ENCODE measurements at regions not wholly inside any gene's neighbourhood (a gene's known extent, or its start where the extent isn't known, plus 50 kb on each side); places are given as distances from the start of the nearest gene placed in this dataset.
A peak's percentile ranks its signal among the peaks of the same experiment; 100 is the strongest.

DNA sequence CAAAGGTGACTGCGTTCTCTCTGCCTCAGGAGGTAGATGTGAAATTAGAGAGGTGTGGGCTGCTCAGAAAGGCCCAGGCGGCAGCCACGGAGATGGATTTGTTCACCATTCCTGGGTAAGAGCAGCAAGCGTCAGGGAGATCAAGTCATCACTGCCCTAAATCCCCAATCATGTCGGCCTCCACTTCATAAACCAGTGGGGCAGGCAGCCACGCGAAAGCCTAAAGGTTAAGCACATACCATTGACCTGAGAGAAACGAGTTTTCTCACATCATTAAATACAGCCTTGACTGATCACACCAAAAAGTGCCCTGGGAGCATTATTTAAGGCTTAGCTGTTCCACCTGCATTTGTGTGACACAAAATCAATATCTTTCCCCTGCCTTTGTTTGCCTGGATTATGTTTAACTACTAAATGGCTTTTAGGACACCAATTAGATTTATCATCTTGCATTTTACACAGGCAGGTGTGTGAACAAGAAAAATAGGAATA, 50.7 kb upstream of the FOXB1 start:
- no peak for DNase-seq

- no peak for DNase-seq
Observed at GRCh38 chr15:59952960-59953359, 51.2 kb upstream of the FOXB1 start.

DNA sequence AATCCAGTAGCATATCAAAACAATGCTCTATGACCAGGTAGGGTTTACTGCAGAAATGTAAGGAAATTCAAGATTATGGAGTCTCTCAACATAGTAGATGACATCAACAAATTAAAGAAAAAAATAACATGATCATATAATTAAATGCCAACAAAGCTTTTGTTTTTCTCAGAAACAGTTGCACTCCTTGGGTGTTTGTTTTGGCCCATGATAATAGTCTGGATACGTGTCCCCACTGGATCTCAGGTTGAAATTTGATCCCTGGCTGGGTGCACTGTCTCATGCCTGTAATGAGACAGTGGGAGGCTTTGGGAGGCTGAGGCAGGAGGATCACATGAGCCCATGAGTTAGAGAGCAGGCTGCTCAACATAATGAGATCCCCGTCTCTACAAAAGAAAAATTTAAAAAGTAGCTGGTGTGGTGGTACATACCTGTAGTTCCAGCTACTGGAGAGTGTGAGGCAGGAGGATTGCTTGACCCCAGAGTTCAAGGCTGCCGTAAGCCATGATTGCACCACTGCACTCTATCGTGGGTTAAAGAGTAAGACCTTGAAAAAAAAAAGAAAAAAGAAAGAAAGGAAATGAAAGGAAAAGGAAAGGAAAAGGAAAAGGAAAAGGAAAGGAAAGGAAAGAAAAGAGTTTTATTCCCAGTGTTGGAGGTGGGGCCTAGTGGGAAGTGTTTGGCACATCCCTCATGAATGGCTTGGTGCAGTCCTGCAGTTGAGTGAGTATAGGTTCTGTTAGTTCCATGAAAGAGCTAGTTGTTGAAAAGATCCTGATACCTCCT, 53.3 kb upstream of the FOXB1 start:
- DNase-seq = no peak

GRCh38 chr15:59948924-59949613, 55.0 kb upstream of the FOXB1 start:
- DNase-seq = no peak

GRCh38 chr15:59946084-59946483, 58.0 kb upstream of the FOXB1 start:
- DNase-seq = no peak

DNA sequence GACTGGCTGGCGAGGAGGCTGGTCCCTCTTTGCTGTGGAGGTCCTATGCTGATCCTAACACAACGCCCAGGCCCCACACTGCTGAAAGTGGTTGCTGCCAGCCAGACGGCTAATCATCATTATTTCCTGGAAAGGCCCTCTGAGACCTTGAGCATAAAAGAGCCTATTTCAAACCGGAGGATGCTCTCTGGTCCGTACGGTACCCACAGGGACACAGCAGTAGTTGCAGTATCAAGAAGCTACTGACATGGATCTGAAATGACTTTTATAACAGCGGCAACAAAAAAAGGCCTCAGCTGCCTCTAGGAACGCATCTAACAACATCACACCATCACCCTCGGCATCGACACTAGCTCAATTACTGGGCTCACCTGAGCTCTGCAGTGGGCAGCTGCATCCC, 59.1 kb upstream of the FOXB1 start:
- no peak for DNase-seq

GRCh38 chr15:59941612-59942011, 62.5 kb upstream of the FOXB1 start:
- no peak for DNase-seq

DNA sequence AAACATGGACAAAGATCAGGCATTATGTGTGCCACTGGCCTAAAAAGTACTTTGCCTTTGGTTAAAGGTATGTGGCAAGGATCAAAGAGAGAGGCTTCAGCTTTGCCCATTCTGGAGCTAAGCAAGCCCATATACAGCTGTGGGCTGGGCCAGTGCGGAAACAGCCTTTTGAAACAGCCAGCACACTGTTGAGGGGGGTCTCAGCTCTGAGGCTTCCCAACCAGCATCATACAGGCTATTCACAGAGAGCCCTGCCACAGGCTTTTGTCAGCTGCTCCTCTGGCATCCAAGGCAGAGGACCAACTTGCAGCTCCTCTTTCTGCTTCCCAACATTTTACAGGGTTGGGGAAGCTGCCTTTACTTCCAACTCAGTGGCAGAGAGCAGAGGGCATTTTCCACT, 63.2 kb upstream of the FOXB1 start:
- DNase-seq = no peak

- no peak for DNase-seq
Observed at GRCh38 chr15:59940456-59940855, 63.7 kb upstream of the FOXB1 start.

DNA sequence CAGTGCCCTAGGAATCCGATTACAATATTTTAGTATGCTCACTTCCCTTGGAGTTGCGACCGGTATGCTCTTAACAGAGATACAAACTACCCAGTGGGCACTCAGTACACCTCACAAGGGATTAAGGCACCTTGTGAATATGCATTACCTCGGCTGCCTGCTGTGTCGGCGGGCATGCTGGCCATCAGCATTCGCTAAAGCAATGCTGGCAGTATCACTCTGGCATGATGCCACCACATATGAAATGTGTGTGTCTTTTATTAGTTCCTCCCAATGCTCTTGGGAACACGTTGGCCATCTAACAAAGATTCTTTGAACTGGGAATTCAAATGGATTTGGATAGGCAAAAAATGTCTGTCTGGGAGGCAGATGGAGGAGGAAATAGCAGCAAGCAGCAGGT, 67.4 kb upstream of the FOXB1 start:
- no peak for DNase-seq

GRCh38 chr15:59933607-59934006, 70.5 kb upstream of the FOXB1 start:
- DNase-seq = peak; percentile 17

GRCh38 chr15:59931646-59932261, 72.4 kb upstream of the FOXB1 start:
- DNase-seq = no peak

- no peak for DNase-seq
Observed at GRCh38 chr15:59924812-59925522, 79.1 kb upstream of the FOXB1 start.

- no peak for DNase-seq
Observed at GRCh38 chr15:59924096-59924495, 80.0 kb upstream of the FOXB1 start.

- DNase-seq = no peak
Observed at GRCh38 chr15:59923508-59923907, 80.6 kb upstream of the FOXB1 start.

DNA sequence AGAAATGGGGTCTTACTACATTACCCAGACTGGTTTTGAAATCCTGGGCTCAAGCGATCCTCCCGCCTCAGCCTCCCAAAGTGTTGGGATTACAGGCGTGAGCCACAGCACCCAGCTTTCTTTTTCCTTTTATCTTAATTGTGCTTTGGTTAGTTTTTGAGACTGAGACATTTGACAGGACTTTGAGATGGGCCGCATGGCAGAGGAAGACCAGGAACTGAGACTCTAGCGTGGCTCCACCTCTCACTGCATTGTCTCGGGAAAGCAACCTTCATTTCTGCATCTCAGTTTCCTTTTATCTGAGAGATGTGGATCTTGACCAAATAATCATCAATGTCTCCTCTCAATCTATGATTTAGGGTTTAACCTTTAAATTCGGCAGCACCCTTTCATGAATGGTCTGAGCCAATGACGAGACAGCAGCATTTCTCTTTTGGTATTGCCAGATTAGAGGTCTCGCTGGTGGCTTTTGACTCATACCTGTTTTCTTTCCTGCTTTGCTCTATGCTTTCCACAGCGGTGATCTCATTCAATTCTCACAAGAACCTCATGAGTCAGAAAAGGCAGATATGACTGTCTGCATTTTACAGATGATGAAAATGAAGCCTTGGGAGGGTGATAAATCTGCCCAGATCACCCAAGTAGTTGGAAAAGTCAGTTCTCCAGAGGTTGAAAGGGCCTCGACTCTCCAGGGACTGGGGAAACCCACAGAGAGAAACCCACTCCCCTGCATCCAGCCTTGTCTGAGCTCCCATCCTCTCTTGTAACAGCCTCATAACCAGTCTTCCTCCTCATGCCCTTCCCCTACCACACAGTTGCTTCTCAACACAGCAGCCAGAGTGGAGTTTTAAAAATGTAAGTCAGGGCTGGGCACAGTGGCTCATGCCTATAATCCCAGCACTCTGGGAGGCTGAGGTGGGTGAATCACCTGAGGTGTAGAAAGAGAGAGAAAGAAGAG, 84.8 kb upstream of the FOXB1 start:
- DNase-seq = peak; percentile 78

DNA sequence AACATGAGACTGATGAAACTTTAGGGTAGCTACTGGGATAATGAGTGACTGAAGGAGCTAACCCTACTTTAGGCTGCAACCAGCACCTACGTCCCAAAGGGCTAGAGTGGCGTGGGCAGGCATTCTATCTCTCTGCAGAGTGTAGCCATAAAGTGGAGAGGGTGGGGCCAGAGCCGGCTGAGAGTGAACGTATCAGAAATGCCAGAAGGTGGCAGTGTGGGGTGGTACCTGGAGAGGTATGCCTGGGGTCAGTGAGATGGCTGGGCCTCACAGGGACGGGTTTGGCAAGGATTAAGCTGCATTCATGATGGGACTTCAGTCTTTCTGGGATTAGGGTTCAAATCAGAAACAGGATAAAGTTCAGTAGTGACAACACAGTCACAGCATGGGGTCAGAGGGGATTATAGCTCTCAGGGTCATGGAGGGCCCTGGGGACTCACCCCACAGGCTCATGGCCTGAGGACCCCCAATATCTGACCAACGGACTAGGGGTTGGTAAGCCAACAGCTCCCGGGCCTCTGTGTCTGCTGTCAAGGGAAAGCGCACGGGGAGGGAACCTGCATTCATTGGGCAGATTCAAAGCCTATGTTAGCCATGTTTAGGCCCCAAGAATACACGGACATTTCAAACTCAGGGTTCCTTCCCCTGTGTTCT, 86.5 kb upstream of the FOXB1 start:
- peak; percentile 30 for DNase-seq

GRCh38 chr15:59906046-59906445, 98.1 kb upstream of the FOXB1 start:
- no peak for DNase-seq

GRCh38 chr15:59905176-59905575, 98.9 kb upstream of the FOXB1 start:
- no peak for DNase-seq

DNA sequence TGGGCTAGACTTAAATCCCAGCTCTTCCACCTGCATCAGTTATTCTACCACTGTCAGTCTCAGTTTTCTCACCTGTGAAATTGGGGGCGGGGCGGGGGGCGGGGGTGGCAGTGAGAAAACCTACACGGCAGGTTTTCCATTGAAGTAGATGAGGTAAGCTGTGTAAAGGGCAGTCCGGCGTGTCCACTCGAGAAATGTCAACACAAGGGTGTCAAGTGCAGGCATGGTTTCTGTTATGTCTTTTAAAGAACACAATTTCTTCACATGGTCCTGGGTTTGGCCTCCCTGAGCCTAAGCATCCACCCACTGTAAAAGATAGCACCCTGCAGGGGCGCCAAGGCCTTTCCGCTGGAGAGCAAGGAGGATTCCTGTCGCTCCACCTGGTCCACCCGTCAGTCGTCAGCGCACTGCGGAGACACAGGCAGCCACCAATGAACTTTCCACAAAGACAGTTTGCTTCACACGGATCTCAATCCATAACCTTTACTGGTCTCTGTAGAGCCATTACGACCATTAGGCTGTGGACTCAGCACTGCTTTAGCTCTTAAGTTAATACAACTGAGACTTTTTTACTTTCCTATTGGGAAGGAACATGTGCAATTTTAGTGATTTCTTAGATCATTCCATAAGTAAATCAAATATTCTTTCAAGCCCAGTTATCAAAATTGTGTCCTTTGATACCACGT, 99.5 kb upstream of the FOXB1 start:
- DNase-seq = no peak

DNA sequence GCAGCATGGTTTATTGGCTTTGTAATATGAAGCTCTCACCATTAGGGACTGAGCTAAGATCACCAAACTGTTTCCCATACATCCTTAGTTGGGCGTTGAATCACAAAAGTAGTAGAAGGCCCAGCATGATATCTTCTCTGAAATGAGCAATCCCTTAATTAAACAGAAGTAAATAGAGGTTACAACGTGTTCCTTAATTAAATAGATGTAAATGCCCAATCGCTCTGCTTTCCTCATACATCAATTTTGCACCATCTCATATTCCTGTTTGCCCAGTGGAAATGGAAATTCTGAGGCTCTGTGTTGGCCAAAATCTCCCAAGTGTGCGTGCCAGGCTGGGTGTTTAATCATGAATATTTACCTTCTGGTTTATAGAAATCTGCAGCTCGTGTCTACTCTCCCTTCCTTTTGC, 107.4 kb upstream of the FOXB1 start:
- DNase-seq = no peak
